Neural cell (in vitro differentiated cells): ENCODE measurements at regions not wholly inside any gene's neighbourhood (a gene's known extent, or its start where the extent isn't known, plus 50 kb on each side); places are given as distances from the start of the nearest gene placed in this dataset.

ENCODE experiments used
- H2AFZ ChIP-seq: fragments of 200-600, 300-800 bp; sonication (generic), shearing (Covaris generic); 2 replicates; pipeline ENCODE4 v1.6.0; 2014; ENCODE audit warnings: low read depth, mild to moderate bottlenecking, antibody characterized with exemption, low read length, moderate library complexity
- H3F3A ChIP-seq: fragments of 200-600 bp; shearing (Covaris generic); 2 replicates; pipeline ENCODE4 v1.6.1; 2016; ENCODE audit warnings: mild to moderate bottlenecking, moderate library complexity, mixed read lengths, antibody characterized with exemption, low read length; ENCODE audit not compliant: insufficient read depth, poor library complexity, severe bottlenecking
- H3K27ac ChIP-seq: fragments of 200-600, 300-800 bp; sonication (generic), shearing (Covaris generic); 2 replicates; pipeline ENCODE4 v1.5.1; 2014; ENCODE audit warnings: mild to moderate bottlenecking, low read length, moderate library complexity
- H3K27me3 ChIP-seq: fragments of 300-800, 200-600 bp; sonication (generic), shearing (Covaris generic); 2 replicates; pipeline ENCODE4 v1.6.0; 2014; ENCODE audit warnings: mild to moderate bottlenecking, low read depth, low read length, moderate library complexity; ENCODE audit not compliant: insufficient read depth
- H3K36me3 ChIP-seq: fragments of 300-800, 200-600 bp; sonication (generic), shearing (Covaris generic); 2 replicates; pipeline ENCODE4 v1.5.1; 2014; ENCODE audit warnings: mild to moderate bottlenecking, antibody characterized with exemption, low read length, moderate library complexity; ENCODE audit not compliant: insufficient read depth
- H3K4me2 ChIP-seq: fragments of 300-800, 200-600 bp; sonication (generic), shearing (Covaris generic); 2 replicates; pipeline ENCODE4 v1.6.0; 2014; ENCODE audit warnings: mild to moderate bottlenecking, low read length
- H3K4me3 ChIP-seq: fragments of 300-800, 200-600 bp; sonication (generic), shearing (Covaris generic); 2 replicates; pipeline ENCODE4 v1.5.1; 2014; ENCODE audit warnings: mild to moderate bottlenecking, low read length, moderate library complexity
- H3K79me2 ChIP-seq: fragments of 200-600 bp; shearing (Covaris generic); replicated peaks from 2 replicates; pipeline ENCODE4 v1.6.0; 2014; ENCODE audit warnings: mild to moderate bottlenecking, low read length, moderate library complexity; ENCODE audit not compliant: insufficient read depth
- H3K9ac ChIP-seq: fragments of 300-800, 200-600 bp; sonication (generic), shearing (Covaris generic); 2 replicates; pipeline ENCODE4 v1.6.1; 2016; ENCODE audit warnings: mild to moderate bottlenecking, low read length, mixed read lengths
- H3K9me2 ChIP-seq: fragments of 200-600 bp; shearing (Covaris generic); 2 replicates; pipeline ENCODE4 v1.6.1; 2016; ENCODE audit warnings: mild to moderate bottlenecking, low read length, mixed read lengths; ENCODE audit not compliant: insufficient read depth
- H3K9me3 ChIP-seq: fragments of 200-600, 300-800 bp; sonication (generic), shearing (Covaris generic); 2 replicates; pipeline ENCODE4 v1.6.1; 2016; ENCODE audit warnings: mild to moderate bottlenecking, mixed run types, low read length, moderate library complexity, mixed read lengths
- H4K20me1 ChIP-seq: fragments of 200-600 bp; shearing (Covaris generic); 2 replicates; pipeline ENCODE4 v1.6.1; 2016; ENCODE audit warnings: mild to moderate bottlenecking, mixed run types; ENCODE audit not compliant: insufficient read depth
- CTCF ChIP-seq: fragments of 450-650 bp; IDR thresholded peaks from 2 replicates; pipeline ENCODE4 v1.5.1; 2014; ENCODE audit warnings: antibody characterized with exemption, mild to moderate bottlenecking, moderate library complexity; ENCODE audit not compliant: poor library complexity, severe bottlenecking
- EP300 ChIP-seq: fragments of 450-650 bp; conservative IDR thresholded peaks from 2 replicates; pipeline ENCODE4 v1.6.1; 2014; ENCODE audit warnings: antibody characterized with exemption, mild to moderate bottlenecking, moderate library complexity; ENCODE audit not compliant: poor library complexity, severe bottlenecking
- EZH2 ChIP-seq: fragments of 200-600, 300-800 bp; shearing (Covaris generic), sonication (generic); IDR thresholded peaks from 2 replicates; pipeline ENCODE4 v1.6.1; 2014; ENCODE audit warnings: antibody characterized with exemption, low read length, borderline replicate concordance, mild to moderate bottlenecking; ENCODE audit not compliant: insufficient read depth, poor library complexity, severe bottlenecking
- MXI1 ChIP-seq: fragments of 450-650 bp; conservative IDR thresholded peaks from 2 replicates; pipeline ENCODE4 v1.6.1; 2014; ENCODE audit warnings: antibody characterized with exemption, mild to moderate bottlenecking; ENCODE audit not compliant: poor library complexity, severe bottlenecking
- POLR2AphosphoS5 ChIP-seq: IDR thresholded peaks from 2 replicates; pipeline ENCODE4 v1.6.1; 2012
- RAD21 ChIP-seq: fragments of 450-650 bp; conservative IDR thresholded peaks from 2 replicates; pipeline ENCODE4 v1.6.1; 2014; ENCODE audit warnings: antibody characterized with exemption, mild to moderate bottlenecking, moderate library complexity
- REST ChIP-seq: IDR thresholded peaks from 2 replicates; pipeline ENCODE4 v1.6.1; 2012; ENCODE audit warnings: borderline replicate concordance
- SMC3 ChIP-seq: fragments of 450-650 bp; conservative IDR thresholded peaks from 2 replicates; pipeline ENCODE4 v1.6.1; 2014; ENCODE audit warnings: antibody characterized with exemption, mild to moderate bottlenecking, moderate library complexity; ENCODE audit not compliant: poor library complexity
- TAF1 ChIP-seq: IDR thresholded peaks from 2 replicates; pipeline ENCODE4 v1.6.1; 2012; ENCODE audit warnings: low read depth

- Histone ChIP-seq H3K9me2 (no peaks in the 10 kb centered on the region), H3K9me3 (no peaks in the 10 kb centered on the region), H3K27me3 (no peaks in the 10 kb centered on the region), H3K36me3 (no peaks in the 10 kb centered on the region), H3K27ac (no peak overlapping the region), H2AFZ (no peak overlapping the region), H3F3A (no peaks in the 10 kb centered on the region), H3K4me2 (no peak overlapping the region), H4K20me1 (no peaks in the 10 kb centered on the region), H3K79me2 (no peaks in the 10 kb centered on the region), H3K9ac (no peak overlapping the region), H3K4me3 (no peak overlapping the region)
- TF ChIP-seq EZH2 = no peak
- TF ChIP-seq SMC3 = no peak
- TF ChIP-seq POLR2AphosphoS5 = no peak
Measured at GRCh38 chr11:130666781-130667251, 218.4 kb downstream of the ADAMTS15 start.

- Histone ChIP-seq H3K9me2 (no peaks in the 10 kb centered on the region), H3K79me2 (no peaks in the 10 kb centered on the region), H4K20me1 (no peaks in the 10 kb centered on the region), H3K4me3 (no peak overlapping the region), H3K9ac (no peak overlapping the region), H2AFZ (no peak overlapping the region), H3K27ac (no peak overlapping the region), H3K4me2 (no peak overlapping the region), H3K9me3 (no peaks in the 10 kb centered on the region), H3K36me3 (no peaks in the 10 kb centered on the region), H3F3A (no peaks in the 10 kb centered on the region), H3K27me3 (no peaks in the 10 kb centered on the region)
- no peak for TF ChIP-seq TAF1
- TF ChIP-seq POLR2AphosphoS5 = no peak
- no peak for TF ChIP-seq CTCF
- no peak for TF ChIP-seq EP300
- TF ChIP-seq MXI1 = no peak
Measured at GRCh38 chr11:130668751-130669150, 220.3 kb downstream of the ADAMTS15 start.

- Histone ChIP-seq H3F3A (no peaks in the 10 kb centered on the region), H3K9me3 (no peaks in the 10 kb centered on the region), H3K9ac (no peak overlapping the region), H3K79me2 (no peaks in the 10 kb centered on the region), H3K36me3 (no peaks in the 10 kb centered on the region), H3K4me3 (no peak overlapping the region), H3K27me3 (no peaks in the 10 kb centered on the region), H3K9me2 (no peaks in the 10 kb centered on the region), H3K27ac (no peak overlapping the region), H4K20me1 (no peaks in the 10 kb centered on the region), H3K4me2 (no peak overlapping the region), H2AFZ (no peak overlapping the region)
- TF ChIP-seq MXI1 (no peak), REST (no peak), CTCF (no peak), RAD21 (no peak), POLR2AphosphoS5 (no peak), EZH2 (no peak), EP300 (no peak)
Measured at GRCh38 chr11:130670200-130670599, 221.8 kb downstream of the ADAMTS15 start.
